ENCODE measurements at regions not wholly inside any gene's neighbourhood (a gene's known extent, or its start where the extent isn't known, plus 50 kb on each side); places are given as distances from the start of the nearest gene placed in this dataset.

DNA sequence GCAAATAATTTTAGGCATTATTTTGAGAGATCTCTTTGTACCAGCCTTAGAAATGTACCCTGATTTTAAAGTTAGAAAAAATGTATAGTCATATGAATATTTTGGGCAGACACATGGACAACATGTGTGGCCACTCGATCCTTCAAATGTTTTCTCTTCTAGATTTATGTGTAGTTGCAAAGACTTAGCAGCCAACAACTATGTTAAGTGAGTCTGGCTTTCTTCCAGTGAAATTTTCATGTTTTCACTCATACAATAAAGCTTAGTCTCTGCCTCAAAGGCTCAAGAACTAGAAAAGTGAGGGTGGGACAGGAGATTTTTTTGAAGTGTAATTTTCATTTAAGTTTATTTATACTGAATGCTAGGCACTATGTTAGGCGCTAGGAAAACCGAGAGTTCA is 207.7 kb upstream of the DACH1 start:
- DNase-seq, result no peak
- TF ChIP-seq, protein P1, sequence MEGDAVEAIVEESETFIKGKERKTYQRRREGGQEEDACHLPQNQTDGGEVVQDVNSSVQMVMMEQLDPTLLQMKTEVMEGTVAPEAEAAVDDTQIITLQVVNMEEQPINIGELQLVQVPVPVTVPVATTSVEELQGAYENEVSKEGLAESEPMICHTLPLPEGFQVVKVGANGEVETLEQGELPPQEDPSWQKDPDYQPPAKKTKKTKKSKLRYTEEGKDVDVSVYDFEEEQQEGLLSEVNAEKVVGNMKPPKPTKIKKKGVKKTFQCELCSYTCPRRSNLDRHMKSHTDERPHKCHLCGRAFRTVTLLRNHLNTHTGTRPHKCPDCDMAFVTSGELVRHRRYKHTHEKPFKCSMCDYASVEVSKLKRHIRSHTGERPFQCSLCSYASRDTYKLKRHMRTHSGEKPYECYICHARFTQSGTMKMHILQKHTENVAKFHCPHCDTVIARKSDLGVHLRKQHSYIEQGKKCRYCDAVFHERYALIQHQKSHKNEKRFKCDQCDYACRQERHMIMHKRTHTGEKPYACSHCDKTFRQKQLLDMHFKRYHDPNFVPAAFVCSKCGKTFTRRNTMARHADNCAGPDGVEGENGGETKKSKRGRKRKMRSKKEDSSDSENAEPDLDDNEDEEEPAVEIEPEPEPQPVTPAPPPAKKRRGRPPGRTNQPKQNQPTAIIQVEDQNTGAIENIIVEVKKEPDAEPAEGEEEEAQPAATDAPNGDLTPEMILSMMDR (IDR thresholded peaks at IDR 0.05), result no peak
- TF ChIP-seq POLR2A (IDR thresholded peaks at IDR 0.05), result no peak
- TF ChIP-seq EP300 (IDR thresholded peaks at IDR 0.05), result no peak
- TF ChIP-seq POLR2AphosphoS5 (IDR thresholded peaks at IDR 0.05), result no peak
- Histone ChIP-seq H3K27ac (no peak overlapping the region), H3K36me3 (no peaks in the 10 kb centered on the region), H3K4me1 (no peaks in the 10 kb centered on the region), H3K4me3 (no peak overlapping the region), H3K9me3 (no peaks in the 10 kb centered on the region), H3K27me3 (no peaks in the 10 kb centered on the region)
- WGBS, 2 donors, result 74 to 78% methylated on average over 3 of the region's 3 CpGs
- intact Hi-C loops (cut with DNase I), result no loop called here

DNA sequence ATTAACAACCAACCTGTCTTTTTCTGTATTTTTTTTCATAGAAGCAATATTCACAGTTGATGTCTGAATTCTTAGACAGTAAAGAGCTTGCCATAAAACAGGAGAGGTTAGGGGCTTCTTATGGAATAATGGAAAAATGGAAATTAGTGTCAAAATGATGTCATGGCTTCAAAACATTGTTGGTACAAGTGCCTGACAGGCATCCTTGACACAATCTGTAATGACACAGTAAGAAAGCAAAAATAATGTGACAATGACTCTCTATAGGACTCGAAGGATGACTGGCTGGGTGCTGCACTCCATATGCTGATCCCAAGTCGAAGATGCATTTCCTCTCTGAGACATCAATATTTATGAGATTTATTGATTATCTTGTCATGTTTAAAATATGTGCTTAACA is 205.3 kb upstream of the DACH1 start:
- Histone ChIP-seq H3K27me3 (no peaks in the 10 kb centered on the region), H3K4me3 (no peak overlapping the region), H3K9me3 (no peaks in the 10 kb centered on the region), H3K36me3 (no peaks in the 10 kb centered on the region), H3K27ac (no peak overlapping the region), H3K4me1 (no peaks in the 10 kb centered on the region)
- 78 to 84% methylated on average over 2 of the region's 2 CpGs for WGBS, 2 donors
- DNase-seq, result no peak
- no peak for TF ChIP-seq POLR2AphosphoS5 (IDR thresholded peaks at IDR 0.05)
- TF ChIP-seq, protein P1 (IDR thresholded peaks at IDR 0.05), result no peak
- TF ChIP-seq EP300 (IDR thresholded peaks at IDR 0.05), result no peak
- TF ChIP-seq POLR2A (IDR thresholded peaks at IDR 0.05), result no peak
- intact Hi-C loops (cut with DNase I), result no loop called here

DNA sequence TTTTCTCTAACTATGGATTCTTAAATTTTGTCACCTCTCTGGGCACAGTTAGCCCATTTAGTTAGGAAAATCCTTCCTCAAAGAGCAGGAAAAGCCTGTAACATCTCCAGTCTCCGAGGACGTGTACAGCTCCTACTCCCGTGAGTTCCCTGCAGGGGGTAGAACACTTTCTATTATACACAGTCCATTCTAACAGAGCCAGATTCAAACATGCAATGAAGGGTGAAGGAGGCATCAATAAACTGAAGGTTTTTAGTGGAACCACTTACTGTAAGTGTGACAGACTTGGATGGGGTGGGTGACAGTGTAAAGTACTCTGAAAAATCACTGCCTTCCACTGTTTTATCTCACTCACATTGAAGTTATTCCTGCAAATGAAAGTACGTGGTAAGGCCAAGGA is 204.7 kb upstream of the DACH1 start:
- 66 to 72% methylated on average over 4 of the region's 4 CpGs for WGBS, 2 donors
- Histone ChIP-seq H3K4me1 (no peaks in the 10 kb centered on the region), H3K27me3 (no peaks in the 10 kb centered on the region), H3K4me3 (no peak overlapping the region), H3K9me3 (no peaks in the 10 kb centered on the region), H3K27ac (no peak overlapping the region), H3K36me3 (no peaks in the 10 kb centered on the region)
- DNase-seq, result no peak
- intact Hi-C loops (cut with DNase I), result no loop called here
- no peak for TF ChIP-seq POLR2A (IDR thresholded peaks at IDR 0.05)
- TF ChIP-seq, protein P1 (IDR thresholded peaks at IDR 0.05), result no peak
- no peak for TF ChIP-seq POLR2AphosphoS5 (IDR thresholded peaks at IDR 0.05)
- TF ChIP-seq EP300 (IDR thresholded peaks at IDR 0.05), result no peak

DNA sequence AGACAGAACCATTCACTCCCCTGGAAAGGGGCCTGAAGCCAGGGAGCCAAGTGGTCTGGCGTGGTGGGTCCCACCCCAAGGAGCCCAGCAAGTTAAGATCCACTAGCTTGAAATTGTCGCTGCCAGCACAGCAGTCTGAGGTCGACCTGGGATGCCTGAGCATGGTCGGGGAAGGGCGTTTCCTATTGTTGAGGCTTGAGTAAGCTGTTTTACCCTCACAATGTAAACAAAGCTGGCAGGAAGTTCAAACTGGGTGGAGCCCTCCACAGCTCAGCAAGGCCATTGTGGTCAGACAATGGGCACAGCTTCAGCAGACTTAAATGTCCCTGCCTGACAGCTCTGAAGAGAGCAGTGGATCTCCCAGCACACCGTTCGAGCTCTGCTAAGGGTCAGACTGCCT is 195.6 kb upstream of the DACH1 start:
- intact Hi-C loops (cut with DNase I), result no loop called here
- H3K4me1 ChIP-seq, result no peaks in the 10 kb centered on the region
- no peaks in the 10 kb centered on the region for H3K27me3 ChIP-seq
- WGBS, 2 donors, result 37 to 60% methylated on average over 7 of the region's 7 CpGs
- TF ChIP-seq POLR2A (IDR thresholded peaks at IDR 0.05) (no peak), EP300 (IDR thresholded peaks at IDR 0.05) (no peak), POLR2AphosphoS5 (IDR thresholded peaks at IDR 0.05) (no peak)
- TF ChIP-seq, protein P1 (IDR thresholded peaks at IDR 0.05), result no peak
- H3K9me3 ChIP-seq, result no peaks in the 10 kb centered on the region
- DNase-seq, result no peak
- H3K36me3 ChIP-seq, result no peaks in the 10 kb centered on the region
- no peak overlapping the region for H3K4me3 ChIP-seq
- H3K27ac ChIP-seq, result no peak overlapping the region

DNA sequence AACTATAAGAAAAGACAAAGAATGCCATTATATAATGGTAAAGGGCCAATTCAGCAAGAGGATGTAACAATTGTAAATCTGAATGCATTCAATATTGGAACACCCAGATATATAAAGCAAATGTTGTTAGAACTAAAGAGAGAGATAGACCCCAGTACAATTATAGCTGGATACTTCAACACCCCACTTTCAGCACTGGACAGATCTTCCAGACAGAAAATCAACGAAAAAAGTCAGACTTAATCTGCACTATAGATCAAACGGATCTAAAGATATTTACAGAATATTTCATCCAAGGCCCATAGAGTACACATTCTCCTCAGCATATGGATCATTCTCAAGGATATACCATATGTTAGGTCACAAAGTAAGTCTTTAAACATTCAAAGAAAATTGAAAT is 194.6 kb upstream of the DACH1 start:
- Histone ChIP-seq H3K9me3 (no peaks in the 10 kb centered on the region), H3K4me3 (no peak overlapping the region), H3K36me3 (no peaks in the 10 kb centered on the region), H3K27ac (no peak overlapping the region), H3K27me3 (no peaks in the 10 kb centered on the region), H3K4me1 (no peaks in the 10 kb centered on the region)
- WGBS, 2 donors, result 82 to 84% methylated on average over 2 of the region's 2 CpGs
- TF ChIP-seq POLR2A (IDR thresholded peaks at IDR 0.05), result no peak
- no peak for TF ChIP-seq EP300 (IDR thresholded peaks at IDR 0.05)
- no peak for TF ChIP-seq POLR2AphosphoS5 (IDR thresholded peaks at IDR 0.05)
- TF ChIP-seq, protein P1 (IDR thresholded peaks at IDR 0.05), result no peak
- no peak for DNase-seq
- intact Hi-C loops (cut with DNase I), result no loop called here

Data from sigmoid colon (tissue), 6 donors.